Body of pancreas (tissue), 4 donors: ENCODE measurements at regions not wholly inside any gene's neighbourhood (a gene's known extent, or its start where the extent isn't known, plus 50 kb on each side); places are given as distances from the start of the nearest gene placed in this dataset.
"Not testable (repeated sequence)": the region's sequence is repeated elsewhere in the genome, so short reads cannot be mapped to it uniquely, and the experiment has no call there.

ENCODE experiments used
- ATAC-seq: fragments of 150-250 bp; one replicate; pipeline ENCODE4 v1.9.1; 2016
- DNase-seq, 4 donors: peaks; one replicate each; pipeline ENCODE4 v3.0.0-alpha.2; 2019
- H3K27ac ChIP-seq, 4 donors: fragments of 200-600 bp; sonication (generic); 1 replicate in 3 of 4; 2 replicates in 1 of 4; pipeline versions ENCODE4 v1.5.1 to v1.6.1; 2016 to 2019; ENCODE audit warnings: mild to moderate bottlenecking in 1 of 4, mixed read lengths in 1 of 4, moderate library complexity in 1 of 4
- H3K27me3 ChIP-seq, 2 donors: fragments of 200-600 bp; sonication (generic); one replicate each; pipeline ENCODE4 v1.6.0; 2016; ENCODE audit warnings: mild to moderate bottlenecking in 1 of 2
- H3K36me3 ChIP-seq, 2 donors: fragments of 200-600 bp; sonication (generic); replicated peaks in 1 of 2; 2 replicates each; pipeline ENCODE4 v1.5.1; 2016; ENCODE audit warnings: low read depth in 2 of 2; ENCODE audit not compliant: insufficient read depth in 1 of 2
- H3K4me1 ChIP-seq: fragments of 200-600 bp; sonication (generic); one replicate; pipeline ENCODE4 v1.6.0; 2016
- H3K4me3 ChIP-seq, 2 donors: fragments of 200-600 bp; sonication (generic); 1 replicate in 1 of 2; 2 replicates in 1 of 2; pipeline ENCODE4 v1.5.1; 2016 to 2019
- H3K9me3 ChIP-seq, 3 donors: fragments of 200-600 bp; sonication (generic); 1 replicate in 2 of 3; 2 replicates in 1 of 3; pipeline ENCODE4 v1.5.1; 2016
- POLR2A ChIP-seq, 3 donors: fragments of 450-650 bp; IDR thresholded peaks; one replicate each; pipeline ENCODE4 v1.6.1; 2016; ENCODE audit warnings: antibody characterized with exemption in 3 of 3, mild to moderate bottlenecking in 2 of 3
- WGBS, 2 donors: methylation state at CpG; one replicate each; pipeline ENCODE4 v1.1.5; 2017; 5-methylcytosine and 5-hydroxymethylcytosine counted together
- intact Hi-C: fragments of 100-400 bp; cut with DNase I; formaldehyde crosslinking; loops from one replicate; pipeline ENCODE4 v1.15.1; 2023
- TF ChIP-seq, protein P1 (sequence below), 7 experiments: fragments of 450-650 bp in 4 of 7; fragments of 200-600 bp in 3 of 7; sonication (generic) in 3 of 7; IDR thresholded peaks; one replicate each; pipeline ENCODE4 v1.5.1; 2016 to 2019; ENCODE audit warnings: antibody characterized with exemption in 7 of 7

DNA sequence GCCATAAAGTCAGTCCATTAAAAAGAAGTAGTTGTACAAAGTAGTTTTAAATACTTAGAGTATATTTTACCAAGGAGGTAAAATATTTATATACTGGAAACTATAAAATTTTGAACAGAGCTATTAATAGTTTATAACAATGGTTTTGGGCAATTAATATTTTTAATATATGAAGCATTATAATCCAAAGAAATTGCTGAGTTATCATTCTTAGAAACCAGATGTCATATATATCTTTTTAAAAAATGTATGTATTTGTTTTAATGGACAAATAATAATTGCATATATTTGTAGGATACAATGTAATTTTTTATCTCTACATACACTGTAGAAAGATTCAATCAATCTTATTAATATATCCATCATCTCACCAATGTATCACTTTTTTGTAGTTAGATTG is 207.8 kb downstream of the CXXC4 start:
- intact Hi-C loops = no loop called here
- no peaks in the 10 kb centered on the region for H3K27me3 ChIP-seq
- DNase-seq (no peak), ATAC-seq (no peak)
- H3K27ac ChIP-seq = no peak overlapping the region
- H3K36me3 ChIP-seq = no peaks in the 10 kb centered on the region
- no peaks in the 10 kb centered on the region for H3K4me1 ChIP-seq
- TF ChIP-seq POLR2A (IDR thresholded peaks at IDR 0.05) = no peak
- TF ChIP-seq, protein P1, sequence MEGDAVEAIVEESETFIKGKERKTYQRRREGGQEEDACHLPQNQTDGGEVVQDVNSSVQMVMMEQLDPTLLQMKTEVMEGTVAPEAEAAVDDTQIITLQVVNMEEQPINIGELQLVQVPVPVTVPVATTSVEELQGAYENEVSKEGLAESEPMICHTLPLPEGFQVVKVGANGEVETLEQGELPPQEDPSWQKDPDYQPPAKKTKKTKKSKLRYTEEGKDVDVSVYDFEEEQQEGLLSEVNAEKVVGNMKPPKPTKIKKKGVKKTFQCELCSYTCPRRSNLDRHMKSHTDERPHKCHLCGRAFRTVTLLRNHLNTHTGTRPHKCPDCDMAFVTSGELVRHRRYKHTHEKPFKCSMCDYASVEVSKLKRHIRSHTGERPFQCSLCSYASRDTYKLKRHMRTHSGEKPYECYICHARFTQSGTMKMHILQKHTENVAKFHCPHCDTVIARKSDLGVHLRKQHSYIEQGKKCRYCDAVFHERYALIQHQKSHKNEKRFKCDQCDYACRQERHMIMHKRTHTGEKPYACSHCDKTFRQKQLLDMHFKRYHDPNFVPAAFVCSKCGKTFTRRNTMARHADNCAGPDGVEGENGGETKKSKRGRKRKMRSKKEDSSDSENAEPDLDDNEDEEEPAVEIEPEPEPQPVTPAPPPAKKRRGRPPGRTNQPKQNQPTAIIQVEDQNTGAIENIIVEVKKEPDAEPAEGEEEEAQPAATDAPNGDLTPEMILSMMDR (IDR thresholded peaks at IDR 0.05) = no peak
- H3K9me3 ChIP-seq = no peaks in the 10 kb centered on the region
- H3K4me3 ChIP-seq = no peak overlapping the region

DNA sequence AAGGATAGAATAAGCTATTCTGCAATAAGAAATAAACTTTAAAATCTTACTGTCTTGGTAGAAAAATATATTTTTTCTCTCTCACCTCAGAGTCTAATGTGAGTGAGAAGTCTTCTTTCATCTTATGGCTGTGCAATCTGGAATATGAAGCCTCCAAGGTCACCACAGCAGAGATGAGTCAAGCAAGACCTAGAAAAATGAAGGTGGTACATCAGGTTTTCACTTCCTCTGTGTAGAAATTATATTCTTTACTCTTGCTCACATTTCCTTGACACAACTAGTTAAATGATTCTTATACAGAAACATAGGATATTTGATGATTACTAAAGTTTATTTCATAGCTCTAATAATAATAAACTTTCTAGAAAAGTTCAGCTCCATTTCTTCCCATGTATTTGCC is 211.4 kb downstream of the CXXC4 start:
- no peaks in the 10 kb centered on the region for H3K27me3 ChIP-seq
- no peak overlapping the region for H3K4me3 ChIP-seq
- no peak overlapping the region for H3K27ac ChIP-seq
- H3K36me3 ChIP-seq = no peaks in the 10 kb centered on the region
- intact Hi-C loops = no loop called here
- H3K9me3 ChIP-seq = no peaks in the 10 kb centered on the region
- no peaks in the 10 kb centered on the region for H3K4me1 ChIP-seq
- ATAC-seq (no peak), DNase-seq (no peak)
- TF ChIP-seq POLR2A (IDR thresholded peaks at IDR 0.05) = no peak

DNA sequence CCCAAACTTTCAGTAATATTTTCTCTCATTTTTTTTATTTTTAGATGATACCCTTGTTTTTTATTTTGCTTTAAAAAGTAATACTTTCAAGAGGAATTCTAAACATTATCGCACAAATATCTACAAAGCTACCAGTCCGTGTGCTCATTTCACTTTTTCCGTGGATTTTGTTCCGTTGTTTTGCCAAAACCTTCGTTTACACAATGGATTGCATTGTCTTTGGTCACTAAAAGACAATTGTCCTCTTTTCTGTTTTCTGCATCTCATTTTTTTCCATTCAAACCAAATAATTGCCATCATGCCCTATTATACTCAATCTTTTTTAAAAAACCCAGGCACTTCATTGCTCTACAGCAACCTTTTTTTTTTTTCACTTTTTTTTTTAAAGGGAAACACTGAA is 214.9 kb downstream of the CXXC4 start:
- DNase-seq (no peak), ATAC-seq (no peak)
- TF ChIP-seq, protein P1 (IDR thresholded peaks at IDR 0.05) = no peak
- TF ChIP-seq POLR2A (IDR thresholded peaks at IDR 0.05) = no peak
- 53 to 68% methylated on average over 5 of the region's 5 CpGs for WGBS, 2 donors
- Histone ChIP-seq H3K36me3 (no peaks in the 10 kb centered on the region), H3K27ac (no peak overlapping the region), H3K9me3 (no peaks in the 10 kb centered on the region), H3K4me1 (no peaks in the 10 kb centered on the region), H3K4me3 (no peak overlapping the region), H3K27me3 (no peaks in the 10 kb centered on the region)
- intact Hi-C loops = no loop called here

DNA sequence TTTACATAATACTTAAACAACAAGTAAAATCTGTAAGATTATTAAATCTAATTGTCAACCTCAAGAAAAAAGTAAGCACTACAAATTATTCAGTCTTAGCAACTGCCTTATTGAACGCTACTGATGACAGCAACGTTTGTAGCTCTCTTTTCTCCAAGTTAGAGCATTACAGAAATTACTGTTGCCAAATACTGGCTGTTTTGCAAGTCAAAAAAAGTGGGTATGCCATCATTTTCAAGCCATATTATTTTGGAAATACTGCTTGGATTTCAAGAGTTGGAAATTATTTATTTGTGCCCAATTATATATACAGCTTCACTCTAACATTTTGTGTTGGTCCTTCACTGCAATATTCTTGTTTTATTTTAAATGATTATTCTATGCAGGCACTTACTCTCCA is 221.7 kb downstream of the CXXC4 start:
- intact Hi-C loops = no loop called here
- DNase-seq (no peak), ATAC-seq (no peak)
- Histone ChIP-seq H3K27ac (no peak overlapping the region), H3K4me1 (no peaks in the 10 kb centered on the region), H3K9me3 (no peaks in the 10 kb centered on the region), H3K4me3 (no peak overlapping the region), H3K36me3 (no peaks in the 10 kb centered on the region), H3K27me3 (no peaks in the 10 kb centered on the region)
- TF ChIP-seq, protein P1 (IDR thresholded peaks at IDR 0.05) = no peak
- no peak for TF ChIP-seq POLR2A (IDR thresholded peaks at IDR 0.05)
- WGBS, 2 donors = 50 to 57% methylated on average over 2 of the region's 2 CpGs

DNA sequence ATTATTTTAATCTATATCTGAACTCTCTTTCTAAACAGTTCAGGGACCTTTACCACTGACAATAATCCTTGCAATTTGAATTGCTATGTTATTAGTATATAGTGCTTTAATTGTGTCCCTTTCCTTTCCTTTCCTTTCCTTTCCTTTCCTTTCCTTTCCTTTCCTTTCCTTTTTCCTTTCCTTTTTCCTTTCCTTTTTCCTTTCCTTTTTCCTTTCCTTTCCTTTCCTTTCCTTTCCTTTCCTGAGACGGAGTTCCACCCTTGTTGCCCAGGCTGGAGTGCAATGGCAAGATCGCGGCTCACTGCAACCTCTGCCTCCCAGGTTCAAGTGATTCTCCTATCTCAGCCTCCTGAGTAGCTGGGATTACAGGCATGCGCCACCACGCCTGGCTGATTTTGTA is 225.1 kb downstream of the CXXC4 start:
- H3K9me3 ChIP-seq, H3K4me3 ChIP-seq, H3K27me3 ChIP-seq, DNase-seq, ATAC-seq, H3K36me3 ChIP-seq, H3K27ac ChIP-seq, intact Hi-C loops, H3K4me1 ChIP-seq: not testable (repeated sequence)
- WGBS, 2 donors = 85 to 95% methylated on average over 5 of the region's 5 CpGs

DNA sequence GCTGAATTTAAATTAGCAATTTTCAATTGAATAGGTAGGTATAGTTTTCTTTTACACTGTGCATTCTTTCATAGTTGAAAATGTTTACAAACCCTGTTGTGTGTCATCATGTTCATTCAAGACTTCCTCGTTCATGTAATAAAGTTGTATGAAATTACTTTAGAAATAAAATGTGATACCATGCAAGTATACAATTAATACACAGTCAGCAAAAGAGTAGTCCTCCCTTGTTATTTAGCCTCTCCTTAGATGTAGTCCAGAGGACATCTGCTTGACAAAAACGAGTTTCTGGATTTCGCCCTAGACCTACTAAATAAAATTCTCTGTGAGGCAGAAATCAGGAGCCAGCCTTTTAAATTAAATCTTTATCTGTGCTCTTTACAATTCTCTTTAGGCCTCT is 231.6 kb downstream of the CXXC4 start:
- DNase-seq (no peak), ATAC-seq (no peak)
- no peaks in the 10 kb centered on the region for H3K9me3 ChIP-seq
- no peaks in the 10 kb centered on the region for H3K36me3 ChIP-seq
- no peak overlapping the region for H3K27ac ChIP-seq
- TF ChIP-seq, protein P1 (IDR thresholded peaks at IDR 0.05) = no peak
- TF ChIP-seq POLR2A (IDR thresholded peaks at IDR 0.05) = no peak
- intact Hi-C loops = no loop called here
- WGBS, 2 donors = 72 to 74% methylated on average over 3 of the region's 3 CpGs
- H3K27me3 ChIP-seq = no peaks in the 10 kb centered on the region
- H3K4me3 ChIP-seq = no peak overlapping the region
- no peaks in the 10 kb centered on the region for H3K4me1 ChIP-seq
